Breast epithelium (tissue), 3 donors: ENCODE measurements at regions not wholly inside any gene's neighbourhood (a gene's known extent, or its start where the extent isn't known, plus 50 kb on each side); places are given as distances from the start of the nearest gene placed in this dataset.

ENCODE experiments used
- POLR2A ChIP-seq: fragments of 450-650 bp; IDR thresholded peaks from one replicate; pipeline ENCODE4 v1.6.1; 2016; ENCODE audit warnings: antibody characterized with exemption, mild to moderate bottlenecking, moderate library complexity
- TF ChIP-seq, protein P1 (sequence below), 3 donors: fragments of 450-650 bp; IDR thresholded peaks; one replicate each; pipeline ENCODE4 v1.5.1; 2016 to 2017; ENCODE audit warnings: antibody characterized with exemption in 3 of 3, mild to moderate bottlenecking in 3 of 3, moderate library complexity in 3 of 3

DNA sequence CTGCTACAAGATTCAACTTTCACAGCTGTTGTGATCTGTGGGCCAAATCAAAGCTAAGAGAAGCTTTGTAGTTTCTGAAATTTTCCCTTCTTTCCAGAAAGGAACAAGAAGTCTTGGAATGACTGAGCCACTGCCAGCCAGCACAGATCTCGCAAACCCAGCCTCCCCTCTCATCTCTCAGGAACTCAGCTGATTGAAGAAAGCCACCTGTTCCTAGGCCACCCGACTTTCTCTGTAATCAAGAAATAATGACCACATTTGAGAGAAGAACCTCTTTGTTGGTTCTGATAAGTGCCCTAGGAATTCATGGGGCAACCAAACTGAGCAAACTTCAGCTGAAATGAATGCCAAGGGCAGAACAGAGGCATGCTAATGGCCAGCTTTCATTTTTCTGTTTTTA, 61.7 kb downstream of the HDGFL1 start:
- TF ChIP-seq, protein P1, sequence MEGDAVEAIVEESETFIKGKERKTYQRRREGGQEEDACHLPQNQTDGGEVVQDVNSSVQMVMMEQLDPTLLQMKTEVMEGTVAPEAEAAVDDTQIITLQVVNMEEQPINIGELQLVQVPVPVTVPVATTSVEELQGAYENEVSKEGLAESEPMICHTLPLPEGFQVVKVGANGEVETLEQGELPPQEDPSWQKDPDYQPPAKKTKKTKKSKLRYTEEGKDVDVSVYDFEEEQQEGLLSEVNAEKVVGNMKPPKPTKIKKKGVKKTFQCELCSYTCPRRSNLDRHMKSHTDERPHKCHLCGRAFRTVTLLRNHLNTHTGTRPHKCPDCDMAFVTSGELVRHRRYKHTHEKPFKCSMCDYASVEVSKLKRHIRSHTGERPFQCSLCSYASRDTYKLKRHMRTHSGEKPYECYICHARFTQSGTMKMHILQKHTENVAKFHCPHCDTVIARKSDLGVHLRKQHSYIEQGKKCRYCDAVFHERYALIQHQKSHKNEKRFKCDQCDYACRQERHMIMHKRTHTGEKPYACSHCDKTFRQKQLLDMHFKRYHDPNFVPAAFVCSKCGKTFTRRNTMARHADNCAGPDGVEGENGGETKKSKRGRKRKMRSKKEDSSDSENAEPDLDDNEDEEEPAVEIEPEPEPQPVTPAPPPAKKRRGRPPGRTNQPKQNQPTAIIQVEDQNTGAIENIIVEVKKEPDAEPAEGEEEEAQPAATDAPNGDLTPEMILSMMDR (IDR thresholded peaks at IDR 0.05): no peak
- no peak for TF ChIP-seq POLR2A
